NCI-H2029 treated with DMSO at 0.1 percent for 48 hours (cell line): ENCODE measurements at regions not wholly inside any gene's neighbourhood (a gene's known extent, or its start where the extent isn't known, plus 50 kb on each side); places are given as distances from the start of the nearest gene placed in this dataset.

Source experiments
- DNase-seq: peaks from one replicate; lab custom pipeline; 2025; lab: John Stamatoyannopoulos, UW

- DNase-seq = no peak
Measured at GRCh38 chr5:9920697-9921096, 290.5 kb upstream of the TAS2R1 start.

- DNase-seq = no peak
Measured at GRCh38 chr5:9919306-9920030, 289.3 kb upstream of the TAS2R1 start.

GRCh38 chr5:9905661-9906060 lies 275.5 kb upstream of the TAS2R1 start:
- DNase-seq = no peak

- peak; percentile 53 for DNase-seq
Measured at GRCh38 chr5:9903801-9904200, 273.6 kb upstream of the TAS2R1 start.

GRCh38 chr5:9898319-9898718 lies 268.2 kb upstream of the TAS2R1 start:
- DNase-seq = no peak

GRCh38 chr5:9895302-9895645 lies 265.1 kb upstream of the TAS2R1 start:
- DNase-seq = no peak

GRCh38 chr5:9894571-9895301 lies 264.6 kb upstream of the TAS2R1 start:
- DNase-seq = no peak

GRCh38 chr5:9892696-9893095 lies 262.5 kb upstream of the TAS2R1 start:
- DNase-seq = no peak

GRCh38 chr5:9889511-9889910 lies 259.4 kb upstream of the TAS2R1 start:
- no peak for DNase-seq

- no peak for DNase-seq
Measured at GRCh38 chr5:9888501-9888901, 258.4 kb upstream of the TAS2R1 start.

- DNase-seq = no peak
Measured at GRCh38 chr5:9885164-9885563, 255.0 kb upstream of the TAS2R1 start.

GRCh38 chr5:9878206-9878605 lies 248.1 kb upstream of the TAS2R1 start:
- DNase-seq = no peak

- no peak for DNase-seq
Measured at GRCh38 chr5:9877488-9877887, 247.3 kb upstream of the TAS2R1 start.

- no peak for DNase-seq
Measured at GRCh38 chr5:9876451-9876850, 246.3 kb upstream of the TAS2R1 start.

- DNase-seq = no peak
Measured at GRCh38 chr5:9869616-9870288, 239.6 kb upstream of the TAS2R1 start.

GRCh38 chr5:9865574-9865973 lies 235.4 kb upstream of the TAS2R1 start:
- no peak for DNase-seq

GRCh38 chr5:9864791-9865190 lies 234.6 kb upstream of the TAS2R1 start:
- DNase-seq = no peak

- no peak for DNase-seq
Measured at GRCh38 chr5:9863486-9863885, 233.3 kb upstream of the TAS2R1 start.

- no peak for DNase-seq
Measured at GRCh38 chr5:9861666-9862256, 231.6 kb upstream of the TAS2R1 start.

- DNase-seq = no peak
Measured at GRCh38 chr5:9859808-9860207, 229.7 kb upstream of the TAS2R1 start.

- DNase-seq = no peak
Measured at GRCh38 chr5:9858043-9858442, 227.9 kb upstream of the TAS2R1 start.

GRCh38 chr5:9853309-9853708 lies 223.2 kb upstream of the TAS2R1 start:
- DNase-seq = no peak

- DNase-seq = no peak
Measured at GRCh38 chr5:9852671-9853070, 222.5 kb upstream of the TAS2R1 start.
